HFFc6 (cell line): ENCODE measurements at regions not wholly inside any gene's neighbourhood (a gene's known extent, or its start where the extent isn't known, plus 50 kb on each side); places are given as distances from the start of the nearest gene placed in this dataset.

Source experiments
- DNase-seq: peaks from one replicate; pipeline ENCODE4 v3.0.0-alpha.2; 2018
- H3K27ac Mint-ChIP-seq: 2 replicates; pipeline ENCODE4 v1.8.0; 2020; ENCODE audit warnings: mild to moderate bottlenecking, mixed read lengths
- H3K27me3 Mint-ChIP-seq: 2 replicates; pipeline ENCODE4 v1.8.0; 2021; ENCODE audit warnings: mild to moderate bottlenecking, moderate library complexity, mixed read lengths; ENCODE audit not compliant: insufficient read depth
- H3K36me3 Mint-ChIP-seq: 2 replicates; pipeline ENCODE4 v1.8.0; 2021; ENCODE audit warnings: low read depth, mixed read lengths
- H3K4me1 Mint-ChIP-seq: 2 replicates; pipeline ENCODE4 v1.8.0; 2020; ENCODE audit warnings: low read depth, mixed read lengths
- H3K4me3 Mint-ChIP-seq: 2 replicates; pipeline ENCODE4 v1.8.0; 2020; ENCODE audit warnings: mild to moderate bottlenecking, moderate library complexity, mixed read lengths
- H3K9me3 Mint-ChIP-seq: 2 replicates; pipeline ENCODE4 v1.8.0; 2020; ENCODE audit warnings: mild to moderate bottlenecking, mixed read lengths
- CTCF ChIP-seq: fragments of 200-600 bp; sonication (generic); IDR thresholded peaks from 2 replicates; pipeline ENCODE4 v1.5.0; 2021; ENCODE audit warnings: antibody characterized with exemption, mild to moderate bottlenecking

GRCh38 chr3:73868688-73869315 is 244.1 kb upstream of the PDZRN3 start:
- Mint-ChIP-seq H3K4me3 (no peak overlapping the region), H3K9me3 (no peaks in the 10 kb centered on the region), H3K4me1 (no peaks in the 10 kb centered on the region; the same call in 1 of the 2 replicates), H3K36me3 (no peaks in the 10 kb centered on the region), H3K27ac (no peak overlapping the region), H3K27me3 (peaks cover 7% of the 10 kb centered on the region)
- DNase-seq: peak; percentile 42
- TF ChIP-seq CTCF: peak; percentile 85

- Mint-ChIP-seq H3K4me1 (no peaks in the 10 kb centered on the region; the same call in 1 of the 2 replicates), H3K36me3 (no peaks in the 10 kb centered on the region), H3K27me3 (peaks cover 6% of the 10 kb centered on the region), H3K9me3 (no peaks in the 10 kb centered on the region), H3K4me3 (no peak overlapping the region), H3K27ac (no peak overlapping the region)
- DNase-seq: no peak
- no peak for TF ChIP-seq CTCF
These were observed 242.8 kb upstream of the PDZRN3 start for GRCh38 chr3:73867524-73867923.

GRCh38 chr3:73866846-73867245 is 242.1 kb upstream of the PDZRN3 start:
- Mint-ChIP-seq H3K27ac (no peak overlapping the region), H3K27me3 (peaks cover 10% of the 10 kb centered on the region), H3K36me3 (no peaks in the 10 kb centered on the region), H3K4me3 (no peak overlapping the region), H3K4me1 (no peaks in the 10 kb centered on the region; the same call in 1 of the 2 replicates), H3K9me3 (no peaks in the 10 kb centered on the region)
- no peak for TF ChIP-seq CTCF
- no peak for DNase-seq

GRCh38 chr3:73863546-73864079 is 238.9 kb upstream of the PDZRN3 start:
- Mint-ChIP-seq H3K27ac (no peak overlapping the region), H3K36me3 (no peaks in the 10 kb centered on the region), H3K9me3 (no peaks in the 10 kb centered on the region), H3K4me3 (no peak overlapping the region), H3K27me3 (peaks cover 7% of the 10 kb centered on the region), H3K4me1 (no peaks in the 10 kb centered on the region; the same call in 1 of the 2 replicates)
- TF ChIP-seq CTCF: no peak
- DNase-seq: no peak

GRCh38 chr3:73855813-73856212 is 231.1 kb upstream of the PDZRN3 start:
- Mint-ChIP-seq H3K9me3 (no peaks in the 10 kb centered on the region), H3K27me3 (peaks cover 20% of the 10 kb centered on the region), H3K4me3 (no peak overlapping the region), H3K36me3 (no peaks in the 10 kb centered on the region), H3K27ac (no peak overlapping the region), H3K4me1 (no peaks in the 10 kb centered on the region)
- no peak for TF ChIP-seq CTCF
- no peak for DNase-seq
